GM18868 (cell line): ENCODE measurements at regions not wholly inside any gene's neighbourhood (a gene's known extent, or its start where the extent isn't known, plus 50 kb on each side); places are given as distances from the start of the nearest gene placed in this dataset.
"Not testable (repeated sequence)": the region's sequence is repeated elsewhere in the genome, so short reads cannot be mapped to it uniquely, and the experiment has no call there.

Source experiments
- ATAC-seq: cut with Tn5 transposase; IDR thresholded peaks from one replicate; pipeline ENCODE4 v1.9.1; 2021; ENCODE audit warnings: mild to moderate bottlenecking, moderate library complexity; ENCODE audit not compliant: unreplicated experiment

DNA sequence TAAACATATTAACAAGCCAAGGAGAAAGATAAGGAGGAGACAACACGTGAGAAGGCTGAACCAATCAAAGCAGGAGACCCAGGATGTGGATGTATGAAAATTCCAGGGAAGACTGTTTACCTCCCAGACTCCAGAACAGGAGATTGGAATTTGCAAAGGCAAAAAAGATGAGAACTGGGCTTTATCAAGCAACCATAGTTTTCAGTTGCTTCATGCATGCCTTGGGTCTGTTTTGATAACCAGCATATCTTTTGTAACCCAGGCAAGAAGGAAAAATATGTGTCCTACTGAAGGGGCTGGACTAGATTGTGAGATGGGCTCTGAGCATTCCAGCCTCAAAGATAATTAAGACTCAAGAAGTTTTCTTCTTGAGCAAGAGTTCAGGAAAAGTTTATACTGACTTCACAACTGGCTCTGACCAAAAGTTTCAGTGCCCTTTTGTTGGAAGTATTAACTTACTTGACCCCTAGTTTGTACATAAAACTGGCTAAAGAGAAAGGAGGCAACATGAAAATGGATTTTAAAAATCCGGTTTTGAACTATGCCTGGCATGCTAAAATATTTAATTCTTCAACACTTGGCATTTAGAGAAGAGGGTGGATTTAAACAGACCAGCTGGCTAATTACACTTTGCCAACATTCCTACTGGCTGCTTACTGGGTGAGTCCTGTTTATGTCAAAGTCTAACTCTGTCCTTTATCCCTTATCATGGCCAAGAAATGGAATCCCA is 79.3 kb upstream of the CD28 start:
- no peak for ATAC-seq

DNA sequence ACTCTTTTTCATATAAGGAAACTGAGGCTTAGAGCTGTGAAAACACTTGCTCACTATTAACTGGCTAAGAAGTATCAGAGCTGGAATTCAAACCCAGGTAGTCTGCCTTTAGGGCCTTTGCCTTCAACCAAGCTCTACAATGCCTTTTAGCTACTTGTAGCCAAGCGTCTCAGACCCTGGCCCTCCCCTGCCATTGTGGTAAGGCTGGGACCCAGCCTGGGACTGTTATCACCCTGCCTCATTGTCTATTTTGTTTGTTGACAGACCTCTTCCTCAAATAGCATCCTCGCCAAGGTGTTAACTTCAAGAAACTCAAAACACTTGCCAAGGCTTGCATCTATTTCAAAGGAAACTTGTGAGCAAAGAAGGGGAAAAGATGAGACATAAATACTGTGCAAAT is 76.7 kb upstream of the CD28 start:
- no peak for ATAC-seq

DNA sequence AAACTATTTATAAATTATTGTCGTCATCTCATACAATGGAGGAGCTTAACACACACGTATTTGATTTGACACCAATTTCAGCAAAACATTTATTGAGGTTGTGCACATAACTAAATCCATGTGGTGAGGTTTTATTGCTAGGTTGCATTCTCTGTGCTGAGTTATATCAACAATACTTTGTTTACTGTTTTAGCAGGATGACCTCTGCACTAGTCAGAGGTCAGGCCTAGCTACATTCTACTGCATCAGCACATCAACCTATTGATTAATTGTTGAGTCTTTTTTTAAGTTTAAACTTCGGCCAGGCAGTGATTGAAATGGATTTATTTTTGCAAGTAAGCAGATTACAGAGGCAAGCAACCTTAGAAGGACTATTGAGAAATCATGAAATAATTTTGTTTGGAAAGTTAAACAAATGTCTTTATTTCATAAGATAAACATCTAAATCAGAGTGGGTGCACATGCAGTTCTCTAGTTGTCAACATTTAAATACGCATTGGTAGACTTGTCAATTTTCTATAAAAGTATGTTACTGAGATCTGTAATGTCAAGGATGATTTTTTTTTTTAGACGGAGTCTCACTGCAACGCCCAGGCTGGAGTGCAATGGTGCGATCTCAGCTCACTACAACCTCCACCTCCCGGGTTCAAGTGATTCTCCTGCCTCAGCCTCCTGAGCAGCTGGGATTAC is 75.2 kb upstream of the CD28 start:
- ATAC-seq, result no peak

DNA sequence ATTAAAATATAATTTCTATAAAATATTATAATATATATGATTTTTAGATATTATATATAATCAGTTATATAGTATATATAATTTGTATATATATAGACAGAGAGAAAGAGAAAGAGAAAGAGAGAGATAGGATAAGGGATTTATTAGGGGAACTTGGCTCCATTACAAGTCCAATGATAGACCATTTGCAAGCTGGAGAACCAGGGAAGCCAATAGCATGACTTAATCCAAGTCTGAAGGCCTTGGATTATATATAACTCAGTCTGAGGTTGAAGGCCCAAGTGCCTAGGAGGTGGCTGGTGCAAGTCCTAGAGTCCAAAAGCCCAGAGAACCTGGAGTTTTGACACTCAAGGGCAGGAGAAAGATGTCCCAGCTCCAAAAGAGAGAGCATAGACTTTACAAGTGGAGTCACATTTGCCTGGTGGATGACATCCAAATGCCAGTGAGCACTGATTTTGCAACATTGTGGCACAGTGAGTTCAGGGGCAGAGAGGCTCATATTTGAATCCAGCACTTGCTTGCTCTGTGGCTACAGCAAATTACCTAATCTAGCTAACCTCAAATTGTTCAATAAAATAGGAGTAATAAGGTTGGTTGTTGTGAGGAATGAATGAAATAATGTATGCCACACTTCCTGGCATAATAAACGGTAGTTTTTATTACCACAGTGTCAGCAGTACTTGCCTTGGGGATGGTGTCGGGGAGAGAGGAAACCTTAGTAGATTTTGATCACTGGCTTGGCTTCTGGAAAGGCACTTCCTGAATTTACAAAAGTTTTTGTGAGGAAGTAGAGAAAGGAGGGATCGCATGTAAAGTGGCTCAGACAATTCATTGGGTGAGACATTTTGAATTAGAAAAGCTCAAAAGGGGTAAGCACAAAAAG is 69.6 kb upstream of the CD28 start:
- no peak for ATAC-seq

DNA sequence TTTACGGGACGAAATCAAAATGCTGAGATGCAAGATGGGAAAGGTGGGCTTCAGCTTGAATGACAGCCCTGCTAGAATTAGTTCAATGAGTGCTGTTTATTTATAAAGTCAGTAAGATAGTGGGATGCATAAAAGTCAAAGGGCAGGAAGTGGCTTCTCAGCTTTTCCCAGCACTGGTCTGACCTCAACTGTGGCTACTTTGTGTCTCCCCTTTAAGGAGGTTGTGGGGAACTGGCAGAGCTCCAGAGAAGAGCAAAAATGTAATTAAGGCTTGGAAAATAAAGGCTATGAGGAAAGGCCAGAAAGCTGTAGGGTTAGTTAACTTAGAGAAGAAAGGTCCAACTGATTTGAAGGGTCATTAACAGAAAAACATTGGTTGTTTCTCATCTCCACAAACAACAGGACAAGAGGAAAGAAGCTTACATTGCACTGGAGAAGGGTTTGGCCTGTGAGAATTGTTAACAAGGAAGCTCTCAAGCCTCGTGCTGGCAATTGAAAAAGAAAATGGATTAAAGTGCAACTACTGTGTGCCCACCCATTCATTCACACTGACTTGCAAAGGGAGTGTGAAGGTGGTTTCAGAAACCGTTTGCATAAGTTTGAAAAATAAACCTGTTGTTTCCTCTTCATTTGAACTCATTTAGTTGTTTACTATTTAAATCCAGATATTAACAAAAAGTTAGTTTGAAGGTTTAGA is 68.8 kb upstream of the CD28 start:
- ATAC-seq, result no peak

DNA sequence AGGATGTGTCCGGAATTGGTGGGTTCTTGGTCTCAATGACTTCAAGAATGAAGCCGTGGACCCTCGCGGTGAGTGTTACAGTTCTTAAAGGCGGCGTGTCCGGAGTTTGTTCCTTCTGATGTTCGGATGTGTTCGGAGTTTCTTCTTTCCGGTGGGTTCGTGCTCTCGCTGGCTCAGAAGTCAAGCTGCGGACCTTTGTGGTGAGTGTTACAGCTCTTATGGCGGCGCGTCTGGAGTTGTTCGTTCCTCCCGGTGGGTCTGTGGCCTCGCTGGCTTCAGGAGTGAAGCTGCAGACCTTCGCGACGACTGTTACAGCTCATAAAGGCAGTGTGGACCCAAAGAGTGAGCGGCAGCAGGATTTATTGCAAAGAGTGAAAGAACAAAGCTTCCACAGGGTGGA is 64.6 kb upstream of the CD28 start:
- not testable (repeated sequence) for ATAC-seq

DNA sequence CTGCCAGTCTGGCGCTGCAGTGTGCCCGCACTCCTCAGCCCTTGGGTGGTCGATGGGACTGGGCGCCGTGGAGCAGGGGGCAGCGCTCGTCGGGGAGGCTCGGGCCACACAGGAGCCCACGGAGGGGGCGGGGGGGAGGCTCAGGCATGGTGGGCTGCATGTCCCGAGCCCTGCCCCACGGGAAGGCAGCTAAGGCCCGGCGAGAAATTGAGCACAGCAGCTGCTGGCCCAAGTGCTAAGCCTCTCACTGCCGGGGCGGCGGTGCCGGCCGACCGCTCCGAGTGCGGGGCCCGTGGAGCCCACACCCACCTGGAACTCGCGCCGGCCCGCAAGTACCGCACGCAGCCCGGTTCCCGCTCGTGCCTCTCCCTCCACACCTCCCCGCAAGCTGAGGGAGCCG is 63.6 kb upstream of the CD28 start:
- not testable (repeated sequence) for ATAC-seq

DNA sequence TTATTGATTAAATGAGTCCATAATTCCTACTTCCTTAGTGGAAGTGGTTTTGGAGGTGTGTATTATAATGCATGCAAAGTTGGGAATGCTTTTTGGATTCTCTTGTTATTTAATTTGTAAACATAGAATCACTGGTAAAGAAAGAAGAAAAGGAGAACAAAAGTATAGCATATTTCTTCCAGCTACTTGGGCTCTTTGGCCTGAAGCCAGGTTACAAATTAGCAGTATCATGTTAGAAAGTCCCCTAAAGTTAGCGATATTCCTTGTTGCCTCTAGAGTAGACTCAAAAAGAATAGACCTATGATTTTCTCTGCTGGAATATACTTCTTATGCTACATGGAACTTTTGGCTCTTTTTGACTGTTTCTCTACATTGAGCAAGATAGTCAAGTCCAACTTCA is 60.6 kb upstream of the CD28 start:
- ATAC-seq, result no peak

DNA sequence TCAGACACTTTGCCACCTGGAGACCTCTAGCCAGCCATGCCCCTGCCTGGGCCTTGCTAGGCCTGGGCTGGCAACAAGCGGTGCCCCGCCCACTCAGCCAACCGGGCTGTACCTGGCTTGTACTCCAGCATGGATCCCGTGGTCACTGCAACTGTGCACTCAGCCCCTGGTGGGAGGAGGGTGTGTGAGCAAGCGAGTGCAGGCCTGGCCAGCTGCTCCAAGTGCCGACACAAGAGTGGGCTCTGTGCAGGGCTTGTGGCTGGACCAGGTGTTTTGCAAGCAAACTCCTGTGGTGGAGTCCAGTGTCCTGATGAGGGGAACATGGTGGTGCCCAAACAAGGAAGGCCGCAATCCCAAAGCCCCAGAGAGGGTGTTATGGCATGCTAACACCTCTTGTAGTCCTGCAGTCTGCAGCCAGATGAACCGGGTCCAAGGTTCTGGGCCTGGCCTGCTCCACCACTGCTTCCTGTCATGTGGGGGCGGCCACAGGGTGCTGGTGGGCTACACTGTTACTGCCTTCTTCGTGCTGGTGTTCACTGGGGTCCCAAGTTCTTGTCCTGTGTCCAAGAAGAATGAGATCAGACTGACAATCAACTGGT is 60.1 kb upstream of the CD28 start:
- no peak for ATAC-seq

DNA sequence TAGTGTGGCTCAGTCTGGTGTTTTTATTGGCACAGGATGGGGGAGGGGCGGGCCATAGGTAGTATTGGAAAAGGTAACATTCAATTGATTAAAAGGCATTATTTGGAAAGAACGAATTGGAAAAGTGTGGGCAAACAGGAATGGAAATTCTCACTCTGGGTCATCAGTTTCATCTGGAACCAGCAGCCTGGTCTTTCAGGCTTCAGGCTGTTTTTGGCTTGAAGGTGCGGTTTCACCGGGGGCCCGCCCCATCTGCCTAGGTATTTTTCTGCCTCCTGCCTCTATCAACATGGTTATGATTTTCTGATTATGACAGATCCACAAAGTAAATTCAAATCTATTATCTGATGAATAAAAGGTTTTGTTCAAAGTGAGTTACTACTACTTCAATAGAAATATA is 59.5 kb upstream of the CD28 start:
- no peak for ATAC-seq

DNA sequence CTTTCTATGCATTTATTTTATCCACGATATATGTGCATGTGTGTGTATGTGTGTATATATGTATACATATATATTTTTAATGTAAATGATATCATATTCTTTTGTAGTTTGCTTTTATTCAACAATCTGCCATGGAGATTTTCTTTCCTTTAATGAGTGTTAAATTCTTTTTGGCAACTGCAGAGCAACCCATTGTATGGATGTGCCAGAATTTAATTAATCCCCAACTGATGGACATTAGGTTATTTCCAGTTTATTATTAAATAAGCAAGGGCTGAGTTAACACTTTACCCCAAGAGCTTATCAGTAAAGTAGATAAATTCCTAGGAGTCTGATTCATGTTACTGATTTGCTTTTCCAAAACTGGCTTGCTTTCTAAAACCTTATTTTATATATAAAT is 58.9 kb upstream of the CD28 start:
- no peak for ATAC-seq

DNA sequence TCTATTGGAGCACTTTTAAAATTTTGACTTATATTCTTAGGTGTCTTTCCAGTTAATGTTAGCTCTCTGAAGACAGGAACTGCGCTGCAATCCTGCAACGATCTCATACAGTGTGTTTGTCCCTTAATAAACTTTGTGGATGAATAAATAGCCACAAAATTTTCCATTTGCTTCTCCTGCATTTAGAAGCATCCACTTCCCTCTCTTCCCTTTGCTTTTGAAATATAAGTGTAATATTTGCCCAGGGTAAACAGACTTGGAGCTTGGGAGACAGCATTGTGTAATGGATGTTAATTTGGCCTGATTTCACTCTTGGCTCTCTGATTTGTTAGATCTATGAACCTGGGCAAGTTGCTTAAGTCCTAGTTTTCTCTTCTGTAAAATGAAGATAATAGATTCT is 58.2 kb upstream of the CD28 start:
- no peak for ATAC-seq

DNA sequence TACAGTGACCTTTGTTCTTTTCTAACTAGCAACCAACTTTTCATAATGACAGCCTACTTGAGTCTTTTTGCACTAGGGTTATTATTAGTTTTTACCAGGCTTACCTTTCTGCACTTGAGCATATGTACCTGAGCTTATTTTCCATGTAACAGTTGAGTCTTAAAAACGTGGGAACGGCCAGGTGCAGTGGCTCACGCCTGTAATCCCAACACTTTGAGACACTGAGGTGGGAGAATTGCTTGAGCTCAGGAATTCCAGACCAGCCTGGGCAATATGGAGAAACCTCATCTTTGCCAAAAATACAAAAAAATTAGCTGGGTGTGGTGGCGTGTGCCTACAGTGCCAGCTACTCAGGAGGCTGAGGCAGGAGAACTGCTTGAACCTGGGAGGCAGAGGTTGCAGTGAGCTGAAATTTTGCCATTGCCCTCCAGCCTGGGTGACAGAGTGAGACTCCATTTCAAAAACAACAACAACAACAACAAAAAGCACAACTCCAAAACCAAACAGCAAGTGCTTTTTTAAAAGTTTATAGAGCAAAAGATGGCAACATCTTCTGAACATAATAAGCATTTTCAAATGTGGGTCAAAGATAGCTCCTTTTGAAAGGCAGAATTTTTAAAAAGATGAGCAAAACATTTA is 57.1 kb upstream of the CD28 start:
- ATAC-seq, result no peak

DNA sequence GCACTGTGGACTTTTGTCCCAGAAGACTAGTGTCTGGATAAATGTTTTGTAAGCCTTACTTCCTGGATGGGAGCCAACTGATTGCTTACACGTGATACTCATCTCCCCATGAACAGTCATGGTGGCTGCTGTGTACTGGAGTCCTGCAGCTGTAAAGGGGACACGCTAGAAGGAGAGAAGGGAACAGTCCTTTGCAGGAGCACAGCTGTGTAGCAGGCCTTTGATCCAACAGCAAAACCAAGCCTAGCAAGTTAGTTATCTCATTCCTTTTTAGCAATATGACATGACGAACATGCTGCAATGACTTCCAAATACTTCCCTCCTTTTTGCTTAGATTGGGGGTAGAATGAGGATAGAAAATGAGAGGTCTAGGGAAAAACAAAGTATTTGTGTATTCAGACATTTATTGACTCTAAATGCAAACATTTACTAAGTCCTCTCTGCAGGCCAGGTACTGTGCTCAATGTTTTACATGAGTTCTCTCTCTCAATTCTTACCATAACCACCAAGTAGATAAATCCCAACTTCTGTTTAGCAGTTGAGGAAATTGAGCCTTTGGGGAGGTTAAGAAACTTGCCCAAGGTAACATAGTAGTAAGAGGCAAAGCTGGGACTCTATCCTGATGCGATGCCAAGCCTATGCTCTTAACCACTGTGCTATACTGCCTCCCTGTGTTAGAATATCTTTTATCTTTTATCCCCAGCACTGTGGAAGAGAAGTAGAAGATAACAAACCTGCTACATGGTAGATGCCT is 55.4 kb upstream of the CD28 start:
- peak; percentile 57 for ATAC-seq

DNA sequence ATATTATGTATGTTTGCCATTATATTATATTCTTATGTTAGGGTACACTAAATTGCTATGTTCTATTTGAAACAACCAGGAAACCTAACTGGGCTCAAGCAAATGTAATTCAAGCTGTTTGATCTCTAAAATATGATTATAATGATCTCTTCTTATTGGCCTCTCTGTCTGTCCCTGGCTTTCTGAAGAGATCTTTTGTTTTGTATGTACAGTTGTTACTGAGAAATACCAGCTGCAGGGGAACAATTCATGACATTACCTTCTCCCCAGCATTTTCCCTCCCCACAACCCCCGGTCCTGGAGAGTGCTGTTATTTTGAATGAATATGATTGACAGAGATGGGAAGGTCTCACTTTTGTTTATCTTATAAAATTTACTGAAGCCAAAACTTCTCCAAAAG is 54.8 kb upstream of the CD28 start:
- no peak for ATAC-seq

DNA sequence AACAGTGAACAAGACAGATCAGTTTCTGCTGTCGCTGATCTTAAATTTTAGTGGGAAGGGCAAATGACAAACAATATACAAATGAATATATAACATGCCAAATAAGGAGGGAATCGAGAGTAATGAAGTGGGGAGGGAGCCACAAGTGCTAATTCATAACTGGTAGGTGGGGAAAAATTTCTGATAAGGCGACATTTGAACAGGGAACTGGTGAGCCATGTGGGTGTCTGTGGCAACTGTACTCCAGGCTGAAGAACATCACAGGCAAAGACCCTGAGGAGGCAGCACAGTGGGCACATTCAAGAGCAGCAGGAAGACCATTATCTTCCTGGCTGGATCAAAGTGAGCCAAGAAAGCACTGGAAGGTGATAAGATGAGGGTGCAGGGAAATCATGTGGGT is 51.6 kb upstream of the CD28 start:
- ATAC-seq, result no peak

DNA sequence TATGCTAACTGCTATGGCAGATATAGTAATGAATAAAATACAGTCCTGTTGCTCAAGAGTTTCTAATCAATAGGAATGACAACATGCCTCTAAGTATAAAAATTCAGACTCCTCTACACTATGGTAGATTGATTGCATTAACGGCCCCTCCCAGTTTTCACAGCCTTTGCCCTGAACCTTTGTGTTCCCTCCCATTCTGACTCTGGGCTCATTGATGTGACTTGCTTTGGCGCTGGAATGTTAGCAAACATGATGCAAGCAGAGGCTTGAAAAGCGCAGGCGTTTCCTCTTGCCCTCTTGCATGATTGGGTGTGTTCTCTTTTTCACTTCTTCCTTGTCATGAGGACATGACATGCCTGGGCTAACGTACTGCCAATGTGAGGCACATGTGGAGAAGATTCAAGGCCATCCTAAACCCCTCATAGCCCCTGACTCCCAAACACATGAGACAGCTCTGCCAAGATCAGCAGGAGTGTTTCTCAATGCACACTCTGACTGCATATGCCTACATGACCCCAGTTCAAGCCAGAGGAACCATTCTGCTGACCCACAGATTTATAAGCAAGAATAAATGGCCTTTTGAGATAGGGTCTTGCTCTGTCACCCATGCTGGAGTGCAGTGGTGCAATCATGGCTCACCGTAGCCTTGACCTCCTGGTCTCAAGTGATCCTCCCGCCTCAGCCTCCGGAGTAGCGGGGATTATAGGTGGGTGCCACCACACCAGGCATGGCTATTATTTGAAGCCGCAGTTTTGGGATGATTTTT is 49.7 kb upstream of the CD28 start:
- peak; percentile 48 for ATAC-seq
